H9 (cell line): ENCODE measurements at regions not wholly inside any gene's neighbourhood (a gene's known extent, or its start where the extent isn't known, plus 50 kb on each side); places are given as distances from the start of the nearest gene placed in this dataset.

ENCODE experiments used
- DNase-seq: peaks from one replicate; pipeline ENCODE4 v3.0.0-alpha.2; 2017
- H2AFZ ChIP-seq: one replicate; pipeline ENCODE4 v1.6.1; 2013; ENCODE audit warnings: mild to moderate bottlenecking, low read length, control low read depth, moderate library complexity
- H2AK5ac ChIP-seq: 2 replicates; pipeline ENCODE4 v1.6.1; 2013; ENCODE audit warnings: low read length, control low read depth, mixed read lengths; ENCODE audit not compliant: insufficient read length
- H2BK120ac ChIP-seq: one replicate; pipeline ENCODE4 v1.6.1; 2013; ENCODE audit warnings: low read depth, mild to moderate bottlenecking, low read length, control low read depth, inconsistent platforms; ENCODE audit not compliant: poor library complexity, severe bottlenecking
- H2BK12ac ChIP-seq: 2 replicates; pipeline ENCODE4 v1.6.1; 2013; ENCODE audit warnings: low read length, control low read depth, mixed read lengths, low read depth; ENCODE audit not compliant: insufficient read length
- H2BK15ac ChIP-seq: 2 replicates; pipeline ENCODE4 v1.6.1; 2013; ENCODE audit warnings: low read depth, low read length, control low read depth
- H2BK20ac ChIP-seq: one replicate; pipeline ENCODE4 v1.6.1; 2013; ENCODE audit warnings: low read depth, mild to moderate bottlenecking, low read length, control low read depth, inconsistent platforms; ENCODE audit not compliant: poor library complexity, severe bottlenecking
- H2BK5ac ChIP-seq: 2 replicates; pipeline ENCODE4 v1.6.1; 2013; ENCODE audit warnings: low read length, control low read depth, mixed read lengths; ENCODE audit not compliant: insufficient read length
- H3K14ac ChIP-seq: 2 replicates; pipeline ENCODE4 v1.6.1; 2013; ENCODE audit warnings: low read length, control low read depth; ENCODE audit not compliant: insufficient read depth
- H3K18ac ChIP-seq: 2 replicates; pipeline ENCODE4 v1.6.1; 2013; ENCODE audit warnings: low read depth, mild to moderate bottlenecking, mixed read lengths, low read length, control low read depth; ENCODE audit not compliant: insufficient read length
- H3K23ac ChIP-seq: 2 replicates; pipeline ENCODE4 v1.6.1; 2013; ENCODE audit warnings: low read length, control low read depth, mixed read lengths, low read depth; ENCODE audit not compliant: insufficient read length
- H3K23me2 ChIP-seq: 2 replicates; pipeline ENCODE4 v1.6.1; 2013; ENCODE audit warnings: low read depth, mild to moderate bottlenecking, mixed read lengths, low read length, control low read depth; ENCODE audit not compliant: insufficient read length, poor library complexity, severe bottlenecking
- H3K27ac ChIP-seq: 2 replicates; pipeline ENCODE4 v1.5.1; 2013; ENCODE audit warnings: low read length, control low read depth, mixed read lengths, low read depth; ENCODE audit not compliant: insufficient read length
- H3K27me3 ChIP-seq: 2 replicates; pipeline ENCODE4 v1.6.1; 2013; ENCODE audit warnings: low read length, control low read depth, inconsistent platforms; ENCODE audit not compliant: insufficient read depth
- H3K4ac ChIP-seq: 2 replicates; pipeline ENCODE4 v1.6.1; 2013; ENCODE audit warnings: low read depth, mild to moderate bottlenecking, control low read depth, inconsistent platforms, low read length, moderate library complexity
- H3K4me1 ChIP-seq: 2 replicates; pipeline ENCODE4 v1.6.1; 2013; ENCODE audit warnings: low read length, control low read depth, inconsistent platforms; ENCODE audit not compliant: insufficient read depth
- H3K4me2 ChIP-seq: 2 replicates; pipeline ENCODE4 v1.6.1; 2013; ENCODE audit warnings: low read length, control low read depth, mixed read lengths; ENCODE audit not compliant: insufficient read length, insufficient read depth
- H3K56ac ChIP-seq: 2 replicates; pipeline ENCODE4 v1.6.1; 2013; ENCODE audit warnings: low read depth, mild to moderate bottlenecking, mixed read lengths, low read length, control low read depth; ENCODE audit not compliant: insufficient read length
- H3K79me1 ChIP-seq: 2 replicates; pipeline ENCODE4 v1.6.1; 2013; ENCODE audit warnings: low read depth, mild to moderate bottlenecking, moderate library complexity, low read length, control low read depth, inconsistent platforms; ENCODE audit not compliant: insufficient read depth, poor library complexity, severe bottlenecking
- H3K79me2 ChIP-seq: 2 replicates; pipeline ENCODE4 v1.6.1; 2013; ENCODE audit warnings: low read length, control low read depth, inconsistent platforms; ENCODE audit not compliant: insufficient read depth
- H3K9ac ChIP-seq: 2 replicates; pipeline ENCODE4 v1.6.1; 2013; ENCODE audit warnings: low read length, control low read depth, mixed read lengths; ENCODE audit not compliant: insufficient read length; ENCODE audit errors: extremely low read depth
- H3K9me3 ChIP-seq: one replicate; pipeline ENCODE4 v1.6.1; 2013; ENCODE audit warnings: low read depth, low read length, inconsistent platforms; ENCODE audit not compliant: control insufficient read depth
- H3T11ph ChIP-seq: one replicate; pipeline ENCODE4 v1.6.1; 2013; ENCODE audit warnings: mild to moderate bottlenecking, low read length, control low read depth, inconsistent platforms
- H4K20me1 ChIP-seq: one replicate; pipeline ENCODE4 v1.6.1; 2013; ENCODE audit not compliant: control insufficient read depth, insufficient read length, insufficient read depth
- H4K5ac ChIP-seq: 2 replicates; pipeline ENCODE4 v1.6.1; 2013; ENCODE audit warnings: low read depth, mild to moderate bottlenecking, mixed read lengths, low read length, control low read depth; ENCODE audit not compliant: insufficient read length
- H4K8ac ChIP-seq: replicated peaks from 2 replicates; pipeline ENCODE4 v1.6.1; 2013; ENCODE audit warnings: low read length, control low read depth, mixed read lengths, low read depth; ENCODE audit not compliant: insufficient read length
- H4K91ac ChIP-seq: 2 replicates; pipeline ENCODE4 v1.6.1; 2013; ENCODE audit warnings: low read depth, mild to moderate bottlenecking, moderate library complexity, mixed read lengths, low read length, control low read depth; ENCODE audit not compliant: insufficient read length
- H3K27ac Mint-ChIP-seq, 3 experiments: 2 replicates in 2 of 3; 3 replicates in 1 of 3; pipeline ENCODE4 v1.8.0; 2020 to 2021; ENCODE audit warnings: mixed read lengths in 3 of 3, mild to moderate bottlenecking in 1 of 3, moderate library complexity in 1 of 3
- H3K27me3 Mint-ChIP-seq: 2 replicates; pipeline ENCODE4 v1.8.0; 2021; ENCODE audit warnings: low read depth, mild to moderate bottlenecking, moderate library complexity, mixed read lengths
- H3K36me3 Mint-ChIP-seq, 3 experiments: 2 replicates in 2 of 3; 3 replicates in 1 of 3; pipeline ENCODE4 v1.8.0; 2020 to 2021; ENCODE audit warnings: low read depth in 3 of 3, mixed read lengths in 3 of 3; ENCODE audit not compliant: insufficient read depth in 1 of 3
- H3K4me1 Mint-ChIP-seq, 2 experiments: 2 replicates each; pipeline ENCODE4 v1.8.0; 2020; ENCODE audit warnings: mixed read lengths in 2 of 2
- H3K4me3 Mint-ChIP-seq, 2 experiments: 2 replicates in 1 of 2; 3 replicates in 1 of 2; pipeline ENCODE4 v1.8.0; 2020 to 2021; ENCODE audit warnings: mild to moderate bottlenecking in 2 of 2, mixed read lengths in 2 of 2, moderate library complexity in 1 of 2
- H3K9me3 Mint-ChIP-seq, 2 experiments: 2 replicates in 1 of 2; 3 replicates in 1 of 2; pipeline ENCODE4 v1.8.0; 2020; ENCODE audit warnings: mild to moderate bottlenecking in 2 of 2, mixed read lengths in 2 of 2, moderate library complexity in 1 of 2
- CTCF ChIP-seq: fragments of 200-600 bp; sonication (generic); conservative IDR thresholded peaks from 3 replicates; pipeline ENCODE4 v1.8.0; 2021; ENCODE audit warnings: antibody characterized with exemption, mild to moderate bottlenecking
- WGBS: extraction: QIAGEN DNeasy Blood & Tissue Kit; methylation state at CpG from one replicate; pipeline ENCODE4 v1.1.7; 2013; ENCODE audit warnings: missing lambda C conversion rate, low lambda C conversion rate, mixed read lengths; ENCODE audit not compliant: insufficient read length; ENCODE audit errors: extremely low coverage; 5-methylcytosine and 5-hydroxymethylcytosine counted together

GRCh38 chr1:59195151-59195550, 101.7 kb upstream of the FGGY start:
- no peak for DNase-seq
- no peak overlapping the region for H3K14ac ChIP-seq
- no peaks in the 10 kb centered on the region for H3K79me2 ChIP-seq
- no peak overlapping the region for H3K56ac ChIP-seq
- H2BK20ac ChIP-seq = no peak overlapping the region
- no peak overlapping the region for H2AK5ac ChIP-seq
- H2BK120ac ChIP-seq = no peak overlapping the region
- no peak overlapping the region for H3K27ac ChIP-seq
- no peak overlapping the region for H2BK15ac ChIP-seq
- H4K5ac ChIP-seq = no peak overlapping the region
- no peaks in the 10 kb centered on the region for H4K20me1 ChIP-seq
- Mint-ChIP-seq H3K27ac (no peak overlapping the region), H3K36me3 (0 out of 7 replicates have a peak, but pooled peaks cover 0 to 5% (median 0%) of the 10 kb centered on the region in 3 experiments), H3K4me1 (peaks cover 5 to 7% of the 10 kb centered on the region in 2 experiments; a peak in 3 of 4 replicates), H3K9me3 (peaks cover 4 to 5% of the 10 kb centered on the region in 2 experiments; a peak in 2 of 5 replicates), H3K27me3 (no peaks in the 10 kb centered on the region), H3K4me3 (no peak overlapping the region)
- no CpG with 5 or more reads among the region's 1 CpG for WGBS
- H3K79me1 ChIP-seq = no peaks in the 10 kb centered on the region
- no peak for TF ChIP-seq CTCF
- no peak overlapping the region for H2AFZ ChIP-seq
- H3K9ac ChIP-seq = no peak overlapping the region
- H4K91ac ChIP-seq = no peak overlapping the region
- no peak overlapping the region for H4K8ac ChIP-seq
- H3K23ac ChIP-seq = no peak overlapping the region
- H2BK5ac ChIP-seq = no peak overlapping the region
- H3K4ac ChIP-seq = no peak overlapping the region
- H2BK12ac ChIP-seq = no peak overlapping the region
- no peak overlapping the region for H3T11ph ChIP-seq
- no peaks in the 10 kb centered on the region for H3K23me2 ChIP-seq
- no peak overlapping the region for H3K18ac ChIP-seq
- H3K27me3 ChIP-seq = no peaks in the 10 kb centered on the region
- H3K4me2 ChIP-seq = no peak overlapping the region
- no peaks in the 10 kb centered on the region for H3K9me3 ChIP-seq
- H3K4me1 ChIP-seq = no peaks in the 10 kb centered on the region
